SK-N-SH (cell line): ENCODE measurements at regions not wholly inside any gene's neighbourhood (a gene's known extent, or its start where the extent isn't known, plus 50 kb on each side); places are given as distances from the start of the nearest gene placed in this dataset.

Source experiments
- CTCF ChIA-PET: fragments of 300-600, 350-600 bp; formaldehyde crosslinking; extraction: SDS; loops from one replicate; lab custom pipeline; 2021; lab: Yijun Ruan, JAX
- POLR2A ChIA-PET: fragments of 350-600 bp; sonication (Branson Sonifier 250); formaldehyde crosslinking; extraction: SDS; loops from one replicate; lab custom pipeline; 2020; ENCODE audit warnings: antibody characterized with exemption, inconsistent platforms; lab: Yijun Ruan, JAX
- DNase-seq: peaks from one replicate; pipeline ENCODE4 v3.0.0; 2012
- H2AFZ ChIP-seq: fragments of 200-600 bp; sonication (generic); 2 replicates; pipeline ENCODE4 v1.8.1; 2016; ENCODE audit warnings: antibody characterized with exemption, mild to moderate bottlenecking, low read depth
- H3F3A ChIP-seq: fragments of 200-600 bp; sonication (generic); replicated peaks from 2 replicates; pipeline ENCODE3; 2016; ENCODE audit warnings: antibody characterized with exemption, mild to moderate bottlenecking; ENCODE audit not compliant: insufficient read depth
- H3K27ac ChIP-seq, 2 experiments: fragments of 200-500 bp in 1 of 2; fragments of 200-600 bp in 1 of 2; sonication (Bioruptor generic) in 1 of 2; sonication (generic), shearing (Covaris generic) in 1 of 2; 2 replicates each; pipeline versions ENCODE4 v1.5.1 to v1.6.1; 2014 to 2016; ENCODE audit warnings: low read depth in 2 of 2, inconsistent platforms in 1 of 2, low read length in 1 of 2, mild to moderate bottlenecking in 1 of 2, mixed read lengths in 1 of 2
- H3K27me3 ChIP-seq: fragments of 200-600 bp; sonication (generic), shearing (Covaris generic); 2 replicates; pipeline ENCODE4 v1.6.1; 2016; ENCODE audit warnings: mixed run types; ENCODE audit not compliant: insufficient read depth
- H3K36me3 ChIP-seq, 2 experiments: fragments of 200-500 bp in 1 of 2; fragments of 200-600 bp in 1 of 2; sonication (Bioruptor generic) in 1 of 2; sonication (generic) in 1 of 2; replicated peaks in 1 of 2; 2 replicates each; pipeline versions ENCODE3 to v1.5.1; 2014 to 2016; ENCODE audit warnings: low read length in 1 of 2, mild to moderate bottlenecking in 1 of 2; ENCODE audit not compliant: insufficient read depth in 2 of 2, control insufficient read depth in 1 of 2
- H3K4me1 ChIP-seq, 2 experiments: fragments of 200-500 bp in 1 of 2; fragments of 200-600 bp in 1 of 2; sonication (Bioruptor generic) in 1 of 2; sonication (generic), shearing (Covaris generic) in 1 of 2; 2 replicates each; pipeline versions ENCODE4 v1.5.1 to v1.6.1; 2014 to 2016; ENCODE audit warnings: low read depth in 1 of 2, low read length in 1 of 2, mixed run types in 1 of 2; ENCODE audit not compliant: insufficient read depth in 2 of 2, control insufficient read depth in 1 of 2
- H3K4me2 ChIP-seq: fragments of 200-600 bp; sonication (generic), shearing (Covaris generic); 2 replicates; pipeline ENCODE4 v1.6.1; 2017; ENCODE audit warnings: mixed run types
- H3K4me3 ChIP-seq, 2 experiments: fragments of 200-500 bp in 1 of 2; fragments of 200-600 bp in 1 of 2; sonication (Bioruptor generic) in 1 of 2; sonication (generic), shearing (Covaris generic) in 1 of 2; 2 replicates each; pipeline versions ENCODE4 v1.5.1 to v1.8.1; 2014 to 2016; ENCODE audit warnings: low read depth in 2 of 2, inconsistent platforms in 1 of 2, low read length in 1 of 2, mild to moderate bottlenecking in 1 of 2, mixed read lengths in 1 of 2, moderate library complexity in 1 of 2
- H3K79me2 ChIP-seq: fragments of 200-600 bp; sonication (generic); 2 replicates; pipeline ENCODE4 v1.8.1; 2017; ENCODE audit warnings: mild to moderate bottlenecking; ENCODE audit not compliant: insufficient read depth
- H3K9ac ChIP-seq: fragments of 200-600 bp; sonication (generic); 2 replicates; pipeline ENCODE4 v1.6.1; 2017; ENCODE audit warnings: mixed run types
- H3K9me2 ChIP-seq: fragments of 200-600 bp; sonication (generic); 2 replicates; pipeline ENCODE4 v1.6.1; 2017; ENCODE audit warnings: mixed run types
- H3K9me3 ChIP-seq: fragments of 200-600 bp; sonication (generic); 2 replicates; pipeline ENCODE4 v1.6.1; 2017; ENCODE audit warnings: mixed run types, mild to moderate bottlenecking, moderate library complexity
- H4K20me1 ChIP-seq: fragments of 200-600 bp; sonication (generic); 2 replicates; pipeline ENCODE4 v1.6.1; 2017; ENCODE audit warnings: mild to moderate bottlenecking, mixed run types; ENCODE audit not compliant: insufficient read depth
- EP300 ChIP-seq, 2 experiments: IDR thresholded peaks; 2 replicates each; pipeline versions ENCODE4 v1.4.0 to v1.6.1; 2012; ENCODE audit warnings: borderline replicate concordance in 1 of 2, low read depth in 1 of 2, low read length in 1 of 2
- EZH2phosphoT487 ChIP-seq: fragments of 200-600 bp; sonication (generic); IDR thresholded peaks from 2 replicates; pipeline ENCODE4 v1.6.1; 2017; ENCODE audit warnings: low read depth, mixed run types, mild to moderate bottlenecking, antibody characterized with exemption, moderate library complexity, borderline replicate concordance
- FOSL2 ChIP-seq: IDR thresholded peaks from 2 replicates; pipeline ENCODE4 v1.4.0; 2012; ENCODE audit warnings: low read depth, mild to moderate bottlenecking, moderate library complexity, borderline replicate concordance
- FOXJ3 ChIP-seq: sonication (generic); formaldehyde crosslinking; IDR thresholded peaks from 2 replicates; pipeline ENCODE4 v1.5.1; 2020; ENCODE audit warnings: mild to moderate bottlenecking, missing genetic modification reagents
- FOXM1 ChIP-seq: IDR thresholded peaks from 2 replicates; pipeline ENCODE4 v1.4.0; 2012; ENCODE audit warnings: low read depth, mild to moderate bottlenecking
- GABPA ChIP-seq: IDR thresholded peaks from 2 replicates; pipeline ENCODE4 v1.4.0; 2012; ENCODE audit warnings: low read depth, mild to moderate bottlenecking
- IRF3 ChIP-seq: fragments of 150-350 bp; IDR thresholded peaks from 2 replicates; pipeline ENCODE4 v1.6.1; 2016; ENCODE audit warnings: mild to moderate bottlenecking, low read depth, low read length
- JUND ChIP-seq: IDR thresholded peaks from 2 replicates; pipeline ENCODE4 v1.4.0; 2012
- MAX ChIP-seq: IDR thresholded peaks from 2 replicates; pipeline ENCODE4 v1.4.0; 2012; ENCODE audit warnings: low read depth
- MEF2A ChIP-seq: IDR thresholded peaks from 2 replicates; pipeline ENCODE4 v1.4.0; 2012; ENCODE audit warnings: low read depth, borderline replicate concordance
- MXI1 ChIP-seq: IDR thresholded peaks from 2 replicates; pipeline ENCODE4 v1.6.1; 2012; ENCODE audit warnings: mild to moderate bottlenecking, low read depth, low read length, improper control_type of control experiment
- NRF1 ChIP-seq: IDR thresholded peaks from 2 replicates; pipeline ENCODE4 v1.6.1; 2012; ENCODE audit warnings: low read depth, mild to moderate bottlenecking, low read length
- POLR2AphosphoS5 ChIP-seq: IDR thresholded peaks from 2 replicates; pipeline ENCODE4 v1.6.1; 2012; ENCODE audit warnings: low read depth, low read length
- RAD21 ChIP-seq: IDR thresholded peaks from 2 replicates; pipeline ENCODE4 v1.6.1; 2012; ENCODE audit warnings: mild to moderate bottlenecking, low read length
- REST ChIP-seq: IDR thresholded peaks from 2 replicates; pipeline ENCODE4 v1.6.1; 2012; ENCODE audit warnings: mild to moderate bottlenecking, low read depth, low read length, moderate library complexity
- RFX5 ChIP-seq: IDR thresholded peaks from 2 replicates; pipeline ENCODE4 v1.6.1; 2012; ENCODE audit warnings: mild to moderate bottlenecking, improper control_type of control experiment, low read length
- RXRA ChIP-seq: IDR thresholded peaks from 2 replicates; pipeline ENCODE4 v1.4.0; 2012; ENCODE audit warnings: low read depth, mild to moderate bottlenecking, borderline replicate concordance
- SIN3A ChIP-seq: IDR thresholded peaks from 2 replicates; pipeline ENCODE4 v1.6.1; 2012; ENCODE audit warnings: low read depth, mild to moderate bottlenecking, low read length, moderate library complexity, borderline replicate concordance
- SMC3 ChIP-seq: IDR thresholded peaks from 2 replicates; pipeline ENCODE4 v1.6.1; 2012; ENCODE audit warnings: low read depth, low read length, improper control_type of control experiment
- TAF1 ChIP-seq: IDR thresholded peaks from 2 replicates; pipeline ENCODE4 v1.6.1; 2012; ENCODE audit warnings: low read depth, mild to moderate bottlenecking, low read length, moderate library complexity, borderline replicate concordance
- TCF12 ChIP-seq: IDR thresholded peaks from 2 replicates; pipeline ENCODE4 v1.4.0; 2012
- USF1 ChIP-seq: IDR thresholded peaks from 2 replicates; pipeline ENCODE4 v1.4.0; 2012; ENCODE audit warnings: low read depth, borderline replicate concordance
- YY1 ChIP-seq: IDR thresholded peaks from 2 replicates; pipeline ENCODE4 v1.4.0; 2012; ENCODE audit warnings: low read depth, mild to moderate bottlenecking
- ZBTB33 ChIP-seq: IDR thresholded peaks from 2 replicates; pipeline ENCODE4 v1.4.0; 2012; ENCODE audit warnings: low read depth, borderline replicate concordance
- WGBS: methylation state at CpG from one replicate; pipeline ENCODE4 v1.1.6; 2017; ENCODE audit warnings: low lambda C conversion rate; 5-methylcytosine and 5-hydroxymethylcytosine counted together
- TF ChIP-seq, protein P1 (sequence below): fragments of 200-600 bp; sonication (generic); IDR thresholded peaks from 2 replicates; pipeline ENCODE4 v1.6.1; 2017; ENCODE audit warnings: antibody characterized with exemption, mild to moderate bottlenecking, moderate library complexity

DNA sequence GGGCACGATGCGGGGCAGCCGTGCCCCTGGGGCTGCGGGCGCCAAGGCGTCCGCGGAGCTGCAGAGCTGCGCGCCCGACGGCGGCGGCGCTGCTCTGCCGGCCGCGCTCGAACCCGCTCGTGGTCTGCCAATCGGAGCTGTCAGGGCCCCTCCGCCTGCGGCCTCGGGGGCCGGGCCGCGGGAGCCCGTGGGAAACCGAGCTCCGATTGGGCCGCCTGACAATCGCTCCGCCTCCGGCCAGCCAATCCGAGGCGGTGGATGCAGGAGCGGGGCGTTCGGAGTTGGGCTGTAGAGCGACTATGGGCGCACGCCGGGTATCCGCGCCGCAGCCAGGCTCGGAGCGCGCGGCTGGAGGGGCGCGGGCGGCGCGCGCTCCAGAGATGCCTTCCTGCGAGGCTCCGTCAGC is 100.5 kb upstream of the SOD1 start:
- Histone ChIP-seq H3K4me2 (peak overlapping the region; percentile 88; the same call in 1 of the 2 replicates), H3K27ac (peak overlapping the region in 1 of 2 experiments; percentile 75; a peak in 2 of 4 replicates), H3K9me3 (no peaks in the 10 kb centered on the region), H4K20me1 (no peaks in the 10 kb centered on the region), H3K4me1 (peaks cover 0 to 13% of the 10 kb centered on the region in 2 experiments; a peak in 1 of 4 replicates), H3K79me2 (no peaks in the 10 kb centered on the region), H3F3A (peaks cover 4% of the 10 kb centered on the region), H2AFZ (peak overlapping the region; percentile 93), H3K9me2 (no peaks in the 10 kb centered on the region), H3K9ac (peak overlapping the region; percentile 57; the same call in 1 of the 2 replicates), H3K27me3 (peaks cover 15% of the 10 kb centered on the region), H3K36me3 (no peaks in the 10 kb centered on the region), H3K4me3 (peak overlapping the region; percentile 83 to 89)
- POLR2A ChIA-PET = interaction anchor here (0.5 to 1.3 kb wide), 13 partner anchors 11 to 1166 kb away, joined by 3 to 6 read pairs (median 3); no protein-coding TSS in a partner anchor
- peak; percentile 97 for DNase-seq
- CTCF ChIA-PET = interaction anchor here (0.7 to 5.4 kb wide), 27 partner anchors 12 to 456 kb away, joined by 3 to 39 read pairs (median 4); partner anchors contain the start of gene TIAM1
- no CpG with 5 or more reads among the region's 59 CpGs for WGBS
- TF ChIP-seq RXRA (no peak), POLR2AphosphoS5 (no peak), FOXM1 (no peak), MXI1 (peak; percentile 82), MEF2A (no peak), EZH2phosphoT487 (no peak), TAF1 (no peak), NRF1 (no peak), USF1 (no peak), RFX5 (no peak), SIN3A (peak; percentile 51; the same call in 1 of the 2 replicates), FOSL2 (no peak), GABPA (no peak), SMC3 (no peak), EP300 (IDR thresholded peaks at IDR 0.05; ENCODE audit: borderline replicate concordance in 1 of 2, low read depth in 1 of 2, low read length in 1 of 2) (no peak), IRF3 (peak; percentile 58), JUND (no peak), RAD21 (no peak), YY1 (no peak), TCF12 (no peak), MAX (no peak), REST (no peak), ZBTB33 (no peak), FOXJ3 (CRISPR knock-in tag) (no peak)
- TF ChIP-seq, protein P1, sequence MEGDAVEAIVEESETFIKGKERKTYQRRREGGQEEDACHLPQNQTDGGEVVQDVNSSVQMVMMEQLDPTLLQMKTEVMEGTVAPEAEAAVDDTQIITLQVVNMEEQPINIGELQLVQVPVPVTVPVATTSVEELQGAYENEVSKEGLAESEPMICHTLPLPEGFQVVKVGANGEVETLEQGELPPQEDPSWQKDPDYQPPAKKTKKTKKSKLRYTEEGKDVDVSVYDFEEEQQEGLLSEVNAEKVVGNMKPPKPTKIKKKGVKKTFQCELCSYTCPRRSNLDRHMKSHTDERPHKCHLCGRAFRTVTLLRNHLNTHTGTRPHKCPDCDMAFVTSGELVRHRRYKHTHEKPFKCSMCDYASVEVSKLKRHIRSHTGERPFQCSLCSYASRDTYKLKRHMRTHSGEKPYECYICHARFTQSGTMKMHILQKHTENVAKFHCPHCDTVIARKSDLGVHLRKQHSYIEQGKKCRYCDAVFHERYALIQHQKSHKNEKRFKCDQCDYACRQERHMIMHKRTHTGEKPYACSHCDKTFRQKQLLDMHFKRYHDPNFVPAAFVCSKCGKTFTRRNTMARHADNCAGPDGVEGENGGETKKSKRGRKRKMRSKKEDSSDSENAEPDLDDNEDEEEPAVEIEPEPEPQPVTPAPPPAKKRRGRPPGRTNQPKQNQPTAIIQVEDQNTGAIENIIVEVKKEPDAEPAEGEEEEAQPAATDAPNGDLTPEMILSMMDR = peak; percentile 25; the same call in 1 of the 2 replicates
